ENCODE measurements at regions not wholly inside any gene's neighbourhood (a gene's known extent, or its start where the extent isn't known, plus 50 kb on each side); places are given as distances from the start of the nearest gene placed in this dataset.
"Not testable (repeated sequence)": the region's sequence is repeated elsewhere in the genome, so short reads cannot be mapped to it uniquely, and the experiment has no call there.

DNA sequence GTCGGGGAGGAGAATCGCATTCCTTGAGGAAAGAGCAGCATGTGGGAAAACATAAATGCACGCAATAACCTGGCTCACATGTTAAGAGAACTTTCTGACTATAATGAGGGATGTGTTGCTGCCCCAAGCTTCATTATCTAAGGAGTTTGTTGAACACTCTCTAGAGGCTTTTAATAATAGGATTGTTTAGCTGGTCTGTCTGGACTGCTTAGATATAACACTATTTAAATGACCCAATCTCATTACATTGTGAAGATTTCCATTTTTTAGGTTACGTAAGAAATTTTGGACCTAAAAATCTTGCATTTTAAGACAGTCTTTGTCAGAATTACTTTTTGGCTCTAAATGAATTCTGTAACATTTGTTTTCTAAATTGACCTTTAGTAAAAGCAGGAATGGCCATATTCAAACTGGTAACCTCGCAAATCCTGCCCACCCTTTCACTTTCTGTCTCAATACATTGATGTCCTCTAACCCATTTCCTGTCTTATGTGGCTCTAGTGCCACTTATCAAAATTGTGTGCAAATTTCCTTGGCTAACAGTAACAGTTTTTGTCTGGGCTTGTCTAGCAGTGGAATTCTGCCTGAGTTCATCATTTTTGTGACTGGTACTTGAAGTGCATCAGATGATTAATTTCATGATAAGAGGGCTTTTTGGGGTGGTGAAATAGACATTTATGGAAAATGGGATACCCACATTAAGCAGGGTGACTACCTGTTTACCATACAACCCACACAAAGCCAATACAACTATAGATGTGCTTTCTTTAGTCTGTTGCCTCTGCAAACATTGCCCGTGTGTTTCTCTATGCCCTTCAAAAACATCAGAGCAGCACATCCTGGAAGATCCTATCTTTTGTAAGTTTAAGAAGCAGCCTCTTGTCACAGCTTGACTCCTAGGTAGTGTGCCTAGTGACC, 61.6 kb upstream of the IKBKE start:
- not testable (repeated sequence) for H3K27ac ChIP-seq

DNA sequence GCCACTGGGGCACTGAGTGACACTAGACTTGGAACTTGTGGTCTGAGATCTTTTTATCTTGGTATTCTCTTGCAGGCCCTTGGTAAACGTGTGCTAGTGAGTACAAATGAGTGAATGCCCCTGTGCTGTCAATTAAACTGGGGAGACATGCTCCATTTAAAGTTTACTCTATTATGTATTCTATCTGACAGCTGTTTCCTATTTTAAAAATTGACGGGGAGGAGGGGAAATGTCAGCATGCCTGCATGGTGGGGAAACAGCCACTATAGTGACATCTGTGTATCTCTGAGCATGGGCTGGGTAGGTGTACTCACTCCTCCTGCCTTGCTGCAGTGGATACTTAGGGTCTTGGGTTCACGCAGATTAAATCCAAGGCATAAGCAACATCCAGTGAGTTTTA, 59.0 kb upstream of the IKBKE start:
- no peak overlapping the region for H3K27ac ChIP-seq
- TF ChIP-seq, protein P1, sequence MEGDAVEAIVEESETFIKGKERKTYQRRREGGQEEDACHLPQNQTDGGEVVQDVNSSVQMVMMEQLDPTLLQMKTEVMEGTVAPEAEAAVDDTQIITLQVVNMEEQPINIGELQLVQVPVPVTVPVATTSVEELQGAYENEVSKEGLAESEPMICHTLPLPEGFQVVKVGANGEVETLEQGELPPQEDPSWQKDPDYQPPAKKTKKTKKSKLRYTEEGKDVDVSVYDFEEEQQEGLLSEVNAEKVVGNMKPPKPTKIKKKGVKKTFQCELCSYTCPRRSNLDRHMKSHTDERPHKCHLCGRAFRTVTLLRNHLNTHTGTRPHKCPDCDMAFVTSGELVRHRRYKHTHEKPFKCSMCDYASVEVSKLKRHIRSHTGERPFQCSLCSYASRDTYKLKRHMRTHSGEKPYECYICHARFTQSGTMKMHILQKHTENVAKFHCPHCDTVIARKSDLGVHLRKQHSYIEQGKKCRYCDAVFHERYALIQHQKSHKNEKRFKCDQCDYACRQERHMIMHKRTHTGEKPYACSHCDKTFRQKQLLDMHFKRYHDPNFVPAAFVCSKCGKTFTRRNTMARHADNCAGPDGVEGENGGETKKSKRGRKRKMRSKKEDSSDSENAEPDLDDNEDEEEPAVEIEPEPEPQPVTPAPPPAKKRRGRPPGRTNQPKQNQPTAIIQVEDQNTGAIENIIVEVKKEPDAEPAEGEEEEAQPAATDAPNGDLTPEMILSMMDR (conservative IDR thresholded peaks at IDR 0.05) = no peak
- no peak for TF ChIP-seq ZFX (IDR thresholded peaks at IDR 0.05)

DNA sequence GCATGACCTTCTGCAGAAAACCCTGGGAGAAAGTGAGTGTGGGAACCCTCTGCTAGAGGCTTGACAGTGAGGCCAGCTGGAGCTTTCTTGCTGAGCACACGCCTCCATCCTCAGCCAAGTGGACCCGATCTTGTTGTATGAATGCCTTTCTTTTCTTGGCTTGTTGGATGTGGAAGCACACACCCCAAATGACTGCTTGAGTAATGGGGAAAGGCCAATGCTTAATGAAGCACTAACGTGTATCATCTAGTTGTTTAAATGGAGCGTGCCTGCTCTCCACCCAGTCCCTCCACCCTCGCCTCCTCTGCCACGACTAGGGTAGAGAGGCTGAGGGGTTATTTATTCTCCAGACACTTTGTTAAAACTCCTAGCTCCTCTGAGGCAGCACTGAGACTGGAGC, 54.3 kb upstream of the IKBKE start:
- no peak overlapping the region for H3K27ac ChIP-seq
- no peak for TF ChIP-seq ZFX (IDR thresholded peaks at IDR 0.05)
- TF ChIP-seq, protein P1 (conservative IDR thresholded peaks at IDR 0.05) = no peak

DNA sequence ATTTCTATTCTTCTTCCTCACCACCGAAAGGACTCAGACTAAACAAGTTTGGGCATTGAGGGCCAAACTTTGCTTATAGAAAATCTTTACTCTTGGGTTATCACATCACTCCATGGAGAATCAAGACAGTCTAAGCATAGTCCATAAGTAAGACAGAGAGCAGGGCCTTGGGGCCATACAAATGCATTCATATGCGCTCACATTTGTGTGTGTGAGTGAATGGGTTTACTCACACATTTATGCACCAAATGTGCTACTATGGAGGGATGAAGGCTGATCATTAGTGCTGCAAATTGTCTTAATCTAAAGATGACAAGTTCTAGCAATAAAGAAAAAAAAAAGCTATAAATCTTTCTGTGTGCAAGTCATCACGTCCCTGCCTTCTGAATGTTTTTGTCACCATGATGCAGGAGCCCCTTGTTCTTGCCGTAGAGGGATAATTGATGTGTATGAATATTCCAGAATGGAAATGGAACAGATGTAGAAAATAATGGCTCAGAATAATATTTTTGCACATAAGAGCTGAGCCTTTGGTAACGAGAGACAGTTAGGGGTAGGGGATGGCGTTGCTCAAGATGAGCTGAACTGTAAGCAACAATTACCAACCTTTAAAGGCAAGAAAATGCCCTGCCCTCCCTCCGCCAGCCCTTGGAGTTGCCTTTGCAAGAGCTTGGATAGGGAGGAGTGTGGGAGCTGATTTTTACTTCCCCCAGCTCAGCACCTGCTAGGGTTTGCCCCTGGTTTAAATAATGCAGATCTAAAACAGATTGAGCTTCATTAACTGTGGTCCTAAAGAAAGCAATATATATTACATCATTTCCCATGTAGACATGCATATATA, 52.3 kb upstream of the IKBKE start:
- H3K27ac ChIP-seq = no peak overlapping the region
- TF ChIP-seq, protein P1 (conservative IDR thresholded peaks at IDR 0.05) = no peak
- TF ChIP-seq ZFX (IDR thresholded peaks at IDR 0.05) = no peak

DNA sequence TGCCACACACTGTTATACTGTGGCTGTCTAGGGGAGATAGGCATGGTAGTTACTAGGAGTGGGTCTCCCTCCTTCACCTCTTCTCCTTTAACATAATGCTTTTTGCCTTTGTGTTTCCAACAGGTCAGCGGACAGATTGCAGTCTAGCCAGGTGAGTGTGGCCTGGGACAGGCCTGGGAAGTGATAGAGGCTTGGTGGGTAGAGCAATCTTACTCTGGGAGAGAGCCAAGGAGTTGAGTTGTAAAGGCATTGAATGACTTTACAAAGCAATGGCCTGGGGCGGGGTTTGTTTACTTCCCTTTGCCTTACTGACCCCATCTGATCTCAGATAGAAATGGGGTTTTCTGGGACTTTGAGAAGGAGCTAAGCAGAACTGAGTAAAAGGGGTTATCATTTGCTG, 51.0 kb upstream of the IKBKE start:
- no peak overlapping the region for H3K27ac ChIP-seq
- no peak for TF ChIP-seq ZFX (IDR thresholded peaks at IDR 0.05)
- TF ChIP-seq, protein P1 (conservative IDR thresholded peaks at IDR 0.05) = no peak

DNA sequence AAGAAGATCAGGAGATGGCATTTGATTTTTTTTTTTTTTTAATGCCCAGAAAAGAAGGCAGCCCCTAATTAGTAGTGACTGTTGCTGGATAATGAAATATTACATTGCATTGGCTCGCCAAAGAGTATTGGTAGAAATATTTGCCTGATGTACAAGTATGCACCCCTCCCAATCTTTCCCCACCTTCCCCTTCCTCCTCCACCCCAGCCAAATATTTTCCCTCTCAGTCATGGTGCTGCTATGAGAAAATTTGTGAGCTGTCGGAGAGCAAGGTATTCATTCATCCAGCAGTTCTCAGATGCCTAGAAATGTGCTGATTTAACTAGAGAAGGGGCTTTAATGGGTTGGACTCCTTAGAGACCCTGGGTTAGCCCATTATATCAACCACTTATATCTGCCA, 50.5 kb upstream of the IKBKE start:
- TF ChIP-seq, protein P1 (conservative IDR thresholded peaks at IDR 0.05) = no peak
- no peak for TF ChIP-seq ZFX (IDR thresholded peaks at IDR 0.05)
- no peak overlapping the region for H3K27ac ChIP-seq

DNA sequence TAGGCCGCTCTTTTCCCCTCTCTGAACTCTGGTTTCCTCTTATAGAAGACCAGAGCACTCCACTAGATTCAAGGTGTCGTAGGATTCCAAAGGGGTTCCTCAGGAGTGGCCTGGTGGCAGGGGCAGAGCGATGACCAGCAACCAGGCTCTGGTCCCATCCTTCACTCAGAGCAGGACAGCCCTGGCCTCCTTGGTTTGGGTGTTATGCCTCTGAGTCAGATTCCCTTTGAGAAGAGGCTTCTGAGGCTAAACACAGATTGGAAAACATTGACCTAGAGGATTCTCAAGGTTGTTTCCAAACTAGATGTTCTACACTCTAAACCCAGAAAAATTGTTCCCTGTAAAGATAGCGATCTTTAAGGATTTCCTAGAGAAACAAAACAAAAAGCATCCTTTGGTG, 49.8 kb upstream of the IKBKE start:
- TF ChIP-seq, protein P1 (conservative IDR thresholded peaks at IDR 0.05) = no peak
- no peak for TF ChIP-seq ZFX (IDR thresholded peaks at IDR 0.05)
- no peak overlapping the region for H3K27ac ChIP-seq
